ENCODE measurements at regions not wholly inside any gene's neighbourhood (a gene's known extent, or its start where the extent isn't known, plus 50 kb on each side); places are given as distances from the start of the nearest gene placed in this dataset.

DNA sequence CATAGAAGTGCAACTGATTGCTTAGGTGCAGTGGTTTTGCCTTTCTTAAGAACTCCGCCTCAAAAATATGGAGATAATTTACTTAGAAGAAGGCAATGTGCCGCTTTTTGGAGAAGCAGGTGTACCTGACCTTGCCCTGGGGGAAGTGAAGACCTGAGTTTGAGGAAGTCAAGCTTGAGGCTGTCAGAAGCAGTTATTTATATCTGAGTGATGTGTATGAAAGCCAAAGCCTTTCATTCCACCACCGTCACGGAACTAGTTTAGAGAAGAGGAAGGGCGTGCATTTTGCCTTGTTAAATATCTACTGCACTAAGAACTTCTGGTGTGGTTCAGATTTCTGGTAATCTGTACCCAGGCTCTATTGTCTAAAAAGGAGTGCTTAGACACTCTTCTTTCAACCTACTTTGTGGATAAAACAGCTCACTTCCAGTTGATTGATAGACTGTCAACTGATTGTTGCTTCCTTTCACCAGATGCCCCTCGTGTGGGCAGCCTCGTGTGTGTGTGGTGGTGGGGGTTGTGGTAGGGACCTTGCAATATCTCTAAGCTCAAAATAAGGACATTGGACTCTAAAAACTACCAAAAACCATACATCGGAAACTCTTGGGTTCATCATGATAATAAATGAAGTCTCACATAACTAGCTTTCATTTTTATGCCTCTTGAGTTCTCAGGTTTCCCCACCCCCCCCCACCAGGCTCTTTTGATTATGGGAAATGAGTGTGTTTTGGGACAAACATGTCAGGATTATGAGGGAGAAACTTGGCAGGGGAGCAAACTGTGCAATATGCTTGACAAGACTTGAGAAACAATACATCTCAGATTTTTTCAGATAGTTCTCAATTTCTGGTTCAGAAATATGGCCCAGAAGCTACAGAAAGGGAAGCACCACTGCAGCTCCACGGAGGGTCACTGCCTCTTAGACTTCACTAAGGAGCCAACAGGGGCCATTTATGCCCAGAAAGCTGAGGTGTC is 78.6 kb downstream of the ARF6 start:
- no peak for DNase-seq

DNA sequence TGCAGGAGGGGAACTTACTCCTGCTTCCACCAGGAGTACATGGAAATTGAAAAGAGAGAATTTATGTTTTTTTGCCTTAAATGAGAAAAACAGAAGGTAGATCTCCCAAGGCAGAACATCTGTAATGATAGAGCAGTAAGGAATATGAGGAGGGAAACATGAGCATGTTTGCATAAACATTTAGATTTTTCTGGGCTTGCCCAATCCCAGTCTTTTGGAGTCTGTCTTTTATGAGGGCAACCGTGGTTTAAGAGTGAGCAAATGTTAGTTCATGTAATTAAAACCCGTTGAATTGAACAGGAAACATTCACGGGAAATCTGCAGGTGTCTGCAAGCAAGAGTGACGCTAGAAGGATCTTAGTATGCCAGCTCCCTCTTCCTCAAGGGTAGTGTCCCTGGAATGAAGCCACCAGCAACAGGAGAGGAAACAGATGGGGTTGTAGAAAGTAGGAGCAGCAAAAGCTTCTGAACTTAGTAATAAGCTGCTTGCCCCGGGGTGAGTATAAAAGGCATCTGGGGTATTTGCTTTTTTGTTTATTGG is 79.3 kb downstream of the ARF6 start:
- no peak for DNase-seq

- no peak for DNase-seq
Observed at GRCh38 chr14:49972823-49973222, 79.9 kb downstream of the ARF6 start.

GRCh38 chr14:49975276-49975675 is 82.4 kb downstream of the ARF6 start:
- DNase-seq: no peak

- no peak for DNase-seq
Observed at GRCh38 chr14:49975799-49976198, 82.9 kb downstream of the ARF6 start.

DNA sequence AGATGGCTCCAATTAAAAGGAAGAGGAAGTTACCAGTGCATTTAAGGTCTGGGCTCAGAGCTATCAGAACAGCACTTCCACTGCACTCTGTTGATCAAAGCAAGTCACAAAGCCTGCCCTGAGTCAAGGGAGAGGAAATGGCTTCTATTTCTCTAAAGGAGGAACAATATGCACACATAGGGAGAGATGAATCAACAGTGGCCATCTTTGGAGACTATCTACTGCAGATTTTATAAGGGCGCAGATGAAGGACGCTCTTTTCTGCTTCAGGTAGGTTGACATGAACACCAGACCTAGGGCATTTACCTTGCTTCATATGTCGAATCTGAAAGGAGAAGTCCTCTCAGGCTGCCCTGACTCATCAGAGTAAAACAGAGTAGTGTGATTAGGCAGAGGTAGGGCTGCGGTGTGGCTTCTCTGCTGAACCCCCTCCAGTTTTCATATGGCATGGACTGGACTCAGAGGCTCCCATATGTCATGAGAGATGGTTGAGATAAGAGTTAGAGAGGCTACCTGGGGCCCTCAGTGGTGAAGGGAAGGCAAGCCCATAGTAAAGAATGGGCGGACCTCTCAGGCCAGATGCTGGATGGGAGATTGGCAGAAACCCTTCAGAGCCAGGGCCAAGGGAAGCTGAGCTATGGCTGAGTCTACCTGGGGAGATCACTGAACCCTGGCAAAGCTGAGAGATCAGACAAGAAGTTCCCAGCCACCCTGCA is 84.4 kb downstream of the ARF6 start:
- DNase-seq: no peak

DNA sequence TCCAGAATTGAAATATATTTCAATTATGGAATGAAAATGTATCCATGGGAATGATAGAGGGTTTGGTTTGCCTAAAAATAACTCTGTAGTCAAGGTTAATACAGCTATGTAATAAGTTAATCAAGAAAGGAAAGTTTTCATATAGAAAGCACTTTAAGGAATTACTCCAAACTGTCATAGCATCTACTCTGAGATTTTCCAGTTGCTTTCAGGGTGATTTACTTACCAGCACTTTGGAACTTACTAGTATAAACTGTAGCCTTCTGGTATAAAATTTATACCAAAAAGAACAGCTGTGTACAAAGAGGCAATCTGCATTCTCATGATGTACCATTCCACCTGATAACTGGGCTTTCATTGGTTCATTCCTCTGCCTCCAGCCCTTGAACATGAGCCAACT is 87.1 kb downstream of the ARF6 start:
- DNase-seq: no peak

DNA sequence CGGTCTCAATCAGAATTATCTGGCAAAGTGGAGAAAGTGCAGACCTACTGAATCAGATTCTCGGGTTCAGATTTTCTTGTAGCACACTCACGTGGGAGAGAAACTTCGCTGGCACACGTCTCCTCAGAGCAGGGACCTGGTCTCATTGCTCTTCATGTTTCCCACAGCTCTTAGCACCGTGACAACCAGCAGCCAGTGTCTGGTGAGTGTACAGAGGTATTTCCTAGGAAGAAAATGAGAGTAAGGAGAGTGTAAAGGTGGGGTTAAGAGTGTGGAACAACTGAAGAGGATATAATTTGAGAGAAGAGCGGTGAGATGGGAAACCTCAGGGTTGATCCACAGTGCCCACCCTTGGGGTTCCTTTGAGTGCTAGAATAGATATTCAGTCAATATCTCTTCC is 89.2 kb downstream of the ARF6 start:
- DNase-seq: no peak

- DNase-seq: no peak
Observed at GRCh38 chr14:49982501-49982951, 89.6 kb downstream of the ARF6 start.

DNA sequence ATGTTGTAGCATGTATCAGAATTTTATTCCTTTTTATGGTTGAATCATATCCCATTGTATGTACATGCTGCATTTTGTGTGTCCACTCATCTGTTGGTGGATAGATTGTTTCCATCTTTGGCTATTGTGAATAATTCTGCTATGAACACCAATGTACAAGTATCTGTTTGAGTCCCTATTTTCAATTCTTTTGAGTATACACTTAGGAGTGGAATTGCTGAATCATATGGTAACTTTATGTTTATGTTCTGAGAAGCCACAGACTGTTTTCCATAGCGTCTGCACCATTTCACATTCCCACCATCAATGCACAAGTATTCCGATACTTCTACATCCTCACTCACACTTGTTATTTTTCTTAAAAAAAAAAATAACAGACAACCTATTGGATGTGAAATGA is 91.5 kb downstream of the ARF6 start:
- DNase-seq: no peak

DNA sequence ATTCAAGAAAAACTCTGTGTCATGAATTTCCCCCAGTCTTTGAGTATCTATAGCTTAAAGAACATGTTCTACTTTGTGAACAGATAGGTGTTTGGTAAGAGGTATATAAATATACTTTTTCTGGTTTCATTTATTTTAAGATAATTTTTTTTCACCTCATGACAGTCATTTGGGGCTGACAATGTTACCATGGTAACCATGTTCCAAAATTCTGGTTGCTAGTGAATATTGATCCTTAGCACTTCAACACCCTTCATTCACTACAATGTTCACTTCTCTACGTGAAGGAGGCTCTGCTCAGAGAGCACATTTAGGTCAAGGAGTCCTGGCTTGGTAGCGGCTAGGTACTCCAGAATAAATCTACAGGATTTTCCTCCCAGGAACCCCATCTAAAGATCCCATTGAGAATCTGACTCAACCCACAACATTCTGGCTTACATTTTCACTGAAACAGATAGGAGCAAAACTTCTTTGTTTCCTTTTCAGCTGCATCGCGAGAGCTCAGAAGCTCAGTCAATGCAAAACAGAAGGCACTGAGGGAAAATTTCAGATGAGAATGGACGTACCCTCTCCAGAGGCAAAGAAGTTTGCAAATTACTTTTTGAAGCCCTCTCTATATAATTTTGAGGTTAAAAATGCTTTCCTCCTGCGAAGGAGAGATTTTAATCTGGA is 93.6 kb downstream of the ARF6 start:
- DNase-seq: no peak

GRCh38 chr14:49988080-49988990 is 95.5 kb downstream of the ARF6 start:
- DNase-seq: peak; percentile 10 to 31

DNA sequence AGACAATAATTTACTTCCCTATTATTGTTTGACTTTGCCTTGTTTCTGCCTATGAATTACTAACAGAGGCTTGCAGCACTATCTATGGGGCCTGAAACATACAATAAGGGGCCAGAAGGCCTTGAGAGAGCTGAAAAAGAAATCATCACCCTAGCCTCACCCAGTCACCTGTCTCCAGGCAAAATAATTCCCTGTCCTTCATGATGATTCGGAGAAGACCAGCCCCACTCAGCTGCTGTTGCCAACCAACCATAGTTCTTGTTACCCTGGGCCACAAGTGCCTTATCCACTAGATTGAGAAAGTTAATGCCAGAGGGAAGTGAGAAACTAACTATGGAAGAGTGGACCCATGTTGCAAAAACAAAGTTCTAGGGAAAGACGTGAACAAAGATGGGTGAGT is 97.1 kb downstream of the ARF6 start:
- DNase-seq: no peak

DNA sequence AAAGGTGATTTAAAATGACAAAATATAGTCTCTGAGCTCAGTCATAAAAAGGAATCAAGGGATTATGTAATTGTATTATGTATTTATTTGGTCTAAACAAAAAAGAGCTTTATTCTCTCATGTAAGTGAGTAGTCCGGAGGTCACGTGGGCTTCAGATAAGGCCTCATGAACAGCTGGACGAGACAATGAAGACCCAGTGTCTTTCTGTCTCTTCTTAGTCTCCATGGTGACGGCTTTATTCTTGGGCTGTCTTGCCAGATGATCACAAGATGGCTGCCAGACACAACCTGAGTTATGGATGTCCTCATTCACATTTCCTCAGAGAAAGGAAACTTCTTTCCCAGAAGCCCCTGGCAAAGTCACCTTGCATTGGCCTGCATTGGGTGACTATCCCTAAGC is 98.6 kb downstream of the ARF6 start:
- no peak for DNase-seq

- no peak for DNase-seq
Observed at GRCh38 chr14:49992036-49992435, 99.2 kb downstream of the ARF6 start.

- no peak for DNase-seq
Observed at GRCh38 chr14:49992448-49992847, 99.6 kb downstream of the ARF6 start.

GRCh38 chr14:49992901-49993339 is 100.0 kb downstream of the ARF6 start:
- DNase-seq: no peak

DNA sequence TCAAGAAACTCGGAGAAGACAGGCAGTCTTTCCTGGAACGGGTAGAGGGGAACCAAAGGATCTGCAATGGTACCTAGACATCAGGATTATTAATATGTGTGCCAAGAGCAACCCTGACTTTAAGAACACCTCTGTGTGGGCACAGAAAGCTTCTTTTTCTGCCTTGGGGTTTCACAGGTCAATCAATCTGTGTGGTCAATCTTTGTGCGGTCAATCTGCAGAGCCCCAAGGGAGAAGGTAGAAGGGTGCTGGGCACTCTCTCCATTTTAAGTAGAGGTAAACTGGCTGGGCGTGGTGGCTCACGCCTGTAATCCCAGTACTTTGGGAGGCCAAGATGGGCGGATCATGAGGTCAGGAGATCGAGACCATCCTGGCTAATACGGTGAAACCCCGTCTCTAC is 100.7 kb downstream of the ARF6 start:
- DNase-seq: no peak

- no peak for DNase-seq
Observed at GRCh38 chr14:49994951-49995561, 102.2 kb downstream of the ARF6 start.

DNA sequence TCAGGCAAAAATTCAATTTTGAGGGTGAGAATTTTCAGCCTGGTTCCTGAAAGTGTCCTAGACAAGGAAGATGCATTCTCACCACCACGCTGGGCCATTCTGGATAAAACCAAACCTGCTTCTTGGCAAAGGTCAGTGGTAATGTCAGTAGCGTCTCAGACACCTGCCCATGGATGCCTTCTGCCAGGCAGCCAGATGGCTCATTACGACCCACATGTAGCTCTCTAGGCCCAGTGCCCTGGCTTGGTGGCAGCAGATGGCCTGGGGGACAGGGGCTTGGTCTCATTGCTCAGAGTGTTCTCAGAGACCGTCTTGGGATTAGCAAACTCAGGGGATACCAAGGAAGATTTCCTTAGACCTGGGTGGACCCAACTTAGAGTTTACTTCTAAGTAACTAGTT is 105.1 kb downstream of the ARF6 start:
- peak; percentile 82 to 95 for DNase-seq

DNA sequence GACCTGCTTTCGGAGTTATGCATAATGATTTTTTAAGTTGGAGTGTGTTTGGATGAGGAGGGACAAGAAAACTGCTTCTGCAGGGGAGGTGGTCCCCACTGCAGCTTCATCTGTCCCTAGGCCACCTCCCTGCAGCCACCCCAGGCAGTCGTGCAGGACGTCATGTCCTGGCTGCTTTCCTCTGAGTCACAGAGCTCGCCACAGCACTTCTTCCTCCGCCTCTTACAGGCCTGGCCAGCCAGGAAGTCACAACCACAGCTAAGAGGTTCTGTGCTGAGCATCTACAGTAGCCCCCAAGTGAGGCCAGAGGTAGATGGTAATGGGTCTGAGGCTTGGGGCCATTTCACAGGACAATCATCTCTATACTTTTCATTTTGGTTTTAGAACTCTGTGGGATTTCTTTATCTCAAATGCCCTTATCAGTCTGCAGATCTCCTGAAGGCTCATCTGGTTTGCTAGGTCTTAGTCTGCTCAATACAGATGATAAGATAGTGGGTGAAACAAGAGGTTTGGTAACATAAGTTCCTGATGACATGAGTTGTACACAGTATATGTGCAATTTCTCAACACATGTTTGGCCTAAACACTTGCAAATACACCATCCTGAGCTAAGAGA is 106.4 kb downstream of the ARF6 start:
- no peak for DNase-seq

Data from cerebellar nuclear complex (tissue), 1 donor.